ENCODE measurements at regions not wholly inside any gene's neighbourhood (a gene's known extent, or its start where the extent isn't known, plus 50 kb on each side); places are given as distances from the start of the nearest gene placed in this dataset.

- DNase-seq, result peak; percentile 68
Observed at GRCh38 chr11:86193297-86194095, 51.1 kb upstream of the EED start.

- no peak for DNase-seq
Observed at GRCh38 chr11:86192519-86193257, 51.9 kb upstream of the EED start.

GRCh38 chr11:86191874-86192273 is 52.7 kb upstream of the EED start:
- no peak for DNase-seq

GRCh38 chr11:86187027-86187426 is 57.5 kb upstream of the EED start:
- DNase-seq, result no peak

- DNase-seq, result no peak
Observed at GRCh38 chr11:86186386-86186785, 58.2 kb upstream of the EED start.

- no peak for DNase-seq
Observed at GRCh38 chr11:86185381-86185750, 59.2 kb upstream of the EED start.

- DNase-seq, result no peak
Observed at GRCh38 chr11:86184728-86185380, 59.7 kb upstream of the EED start.

GRCh38 chr11:86183694-86184093 is 60.9 kb upstream of the EED start:
- peak; percentile 70 for DNase-seq

- DNase-seq, result peak; percentile 87
Observed at GRCh38 chr11:86182976-86183584, 61.5 kb upstream of the EED start.

GRCh38 chr11:86181379-86181778 is 63.2 kb upstream of the EED start:
- DNase-seq, result no peak

GRCh38 chr11:86180851-86181250 is 63.7 kb upstream of the EED start:
- DNase-seq, result no peak

- no peak for DNase-seq
Observed at GRCh38 chr11:86180423-86180822, 64.1 kb upstream of the EED start.

GRCh38 chr11:86179646-86180064 is 64.9 kb upstream of the EED start:
- DNase-seq, result no peak

- no peak for DNase-seq
Observed at GRCh38 chr11:86177302-86177701, 67.3 kb upstream of the EED start.

GRCh38 chr11:86176165-86176884 is 68.2 kb upstream of the EED start:
- DNase-seq, result peak; percentile 73

GRCh38 chr11:86175626-86176025 is 68.9 kb upstream of the EED start:
- no peak for DNase-seq

- DNase-seq, result no peak
Observed at GRCh38 chr11:86175191-86175590, 69.4 kb upstream of the EED start.

- no peak for DNase-seq
Observed at GRCh38 chr11:86174101-86175046, 70.2 kb upstream of the EED start.

GRCh38 chr11:86172894-86173293 is 71.7 kb upstream of the EED start:
- DNase-seq, result peak; percentile 32

- no peak for DNase-seq
Observed at GRCh38 chr11:86171627-86172026, 72.9 kb upstream of the EED start.

- DNase-seq, result no peak
Observed at GRCh38 chr11:86167499-86168164, 76.9 kb upstream of the EED start.

Data from activated CD4-positive, alpha-beta T cell treated with anti-CD3 and anti-CD28 coated beads for 48 hours (primary cell).